Body of pancreas (tissue), 4 donors: ENCODE measurements at regions not wholly inside any gene's neighbourhood (a gene's known extent, or its start where the extent isn't known, plus 50 kb on each side); places are given as distances from the start of the nearest gene placed in this dataset.
A peak's percentile ranks its signal among the peaks of the same experiment; 100 is the strongest.
"Not testable (repeated sequence)": the region's sequence is repeated elsewhere in the genome, so short reads cannot be mapped to it uniquely, and the experiment has no call there.

Experiments
- ATAC-seq: fragments of 150-250 bp; one replicate; pipeline ENCODE4 v1.9.1; 2016
- DNase-seq, 4 donors: peaks; one replicate each; pipeline ENCODE4 v3.0.0-alpha.2; 2019
- H3K27ac ChIP-seq, 4 donors: fragments of 200-600 bp; sonication (generic); 1 replicate in 3 of 4; 2 replicates in 1 of 4; pipeline versions ENCODE4 v1.5.1 to v1.6.1; 2016 to 2019; ENCODE audit warnings: mild to moderate bottlenecking in 1 of 4, mixed read lengths in 1 of 4, moderate library complexity in 1 of 4
- H3K27me3 ChIP-seq, 2 donors: fragments of 200-600 bp; sonication (generic); one replicate each; pipeline ENCODE4 v1.6.0; 2016; ENCODE audit warnings: mild to moderate bottlenecking in 1 of 2
- H3K36me3 ChIP-seq, 2 donors: fragments of 200-600 bp; sonication (generic); replicated peaks in 1 of 2; 2 replicates each; pipeline ENCODE4 v1.5.1; 2016; ENCODE audit warnings: low read depth in 2 of 2; ENCODE audit not compliant: insufficient read depth in 1 of 2
- H3K4me1 ChIP-seq: fragments of 200-600 bp; sonication (generic); one replicate; pipeline ENCODE4 v1.6.0; 2016
- H3K4me3 ChIP-seq, 2 donors: fragments of 200-600 bp; sonication (generic); 1 replicate in 1 of 2; 2 replicates in 1 of 2; pipeline ENCODE4 v1.5.1; 2016 to 2019
- H3K9me3 ChIP-seq, 3 donors: fragments of 200-600 bp; sonication (generic); 1 replicate in 2 of 3; 2 replicates in 1 of 3; pipeline ENCODE4 v1.5.1; 2016
- POLR2A ChIP-seq, 3 donors: fragments of 450-650 bp; IDR thresholded peaks; one replicate each; pipeline ENCODE4 v1.6.1; 2016; ENCODE audit warnings: antibody characterized with exemption in 3 of 3, mild to moderate bottlenecking in 2 of 3
- WGBS, 2 donors: methylation state at CpG; one replicate each; pipeline ENCODE4 v1.1.5; 2017; 5-methylcytosine and 5-hydroxymethylcytosine counted together
- intact Hi-C: fragments of 100-400 bp; cut with DNase I; formaldehyde crosslinking; loops from one replicate; pipeline ENCODE4 v1.15.1; 2023
- TF ChIP-seq, protein P1 (sequence below), 7 experiments: fragments of 450-650 bp in 4 of 7; fragments of 200-600 bp in 3 of 7; sonication (generic) in 3 of 7; IDR thresholded peaks; one replicate each; pipeline ENCODE4 v1.5.1; 2016 to 2019; ENCODE audit warnings: antibody characterized with exemption in 7 of 7

DNA sequence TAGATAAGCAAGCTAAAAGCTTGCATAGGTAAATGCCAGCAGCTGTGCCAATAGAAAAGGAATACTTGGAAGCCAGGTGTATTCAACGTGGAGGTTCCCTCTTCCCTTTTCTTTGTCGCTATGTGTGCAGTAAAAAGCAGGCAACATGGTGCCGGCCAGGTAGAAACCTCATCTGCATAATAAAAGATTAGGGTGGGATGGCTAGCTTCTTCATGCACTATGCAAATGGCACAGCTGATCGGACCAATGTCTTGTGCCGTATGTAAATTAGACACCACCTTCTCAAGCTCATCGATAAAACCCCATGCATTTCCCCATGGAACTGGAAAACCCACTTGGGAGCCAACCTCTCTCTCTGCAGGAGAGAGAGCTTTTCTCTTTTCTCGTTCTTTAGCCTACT, 150.9 kb upstream of the FOXK1 start:
- TF ChIP-seq, protein P1, sequence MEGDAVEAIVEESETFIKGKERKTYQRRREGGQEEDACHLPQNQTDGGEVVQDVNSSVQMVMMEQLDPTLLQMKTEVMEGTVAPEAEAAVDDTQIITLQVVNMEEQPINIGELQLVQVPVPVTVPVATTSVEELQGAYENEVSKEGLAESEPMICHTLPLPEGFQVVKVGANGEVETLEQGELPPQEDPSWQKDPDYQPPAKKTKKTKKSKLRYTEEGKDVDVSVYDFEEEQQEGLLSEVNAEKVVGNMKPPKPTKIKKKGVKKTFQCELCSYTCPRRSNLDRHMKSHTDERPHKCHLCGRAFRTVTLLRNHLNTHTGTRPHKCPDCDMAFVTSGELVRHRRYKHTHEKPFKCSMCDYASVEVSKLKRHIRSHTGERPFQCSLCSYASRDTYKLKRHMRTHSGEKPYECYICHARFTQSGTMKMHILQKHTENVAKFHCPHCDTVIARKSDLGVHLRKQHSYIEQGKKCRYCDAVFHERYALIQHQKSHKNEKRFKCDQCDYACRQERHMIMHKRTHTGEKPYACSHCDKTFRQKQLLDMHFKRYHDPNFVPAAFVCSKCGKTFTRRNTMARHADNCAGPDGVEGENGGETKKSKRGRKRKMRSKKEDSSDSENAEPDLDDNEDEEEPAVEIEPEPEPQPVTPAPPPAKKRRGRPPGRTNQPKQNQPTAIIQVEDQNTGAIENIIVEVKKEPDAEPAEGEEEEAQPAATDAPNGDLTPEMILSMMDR (IDR thresholded peaks at IDR 0.05) = no peak
- TF ChIP-seq POLR2A (IDR thresholded peaks at IDR 0.05) = peak in 1 of 3 donors; percentile 7
- Histone ChIP-seq H3K36me3 (no peaks in the 10 kb centered on the region), H3K4me1 (peaks cover 4% of the 10 kb centered on the region), H3K9me3 (no peaks in the 10 kb centered on the region), H3K27ac (peak overlapping the region in 1 of 4 donors; percentile 10), H3K27me3 (peaks cover 0 to 4% of the 10 kb centered on the region in 2 donors), H3K4me3 (no peak overlapping the region)
- ATAC-seq = peak; percentile 18
- intact Hi-C loops = no loop called here
- peak in 2 of 4 donors; percentile 41 to 53 for DNase-seq
- 45% methylated on average over 7 of the region's 7 CpGs for WGBS, 2 donors

DNA sequence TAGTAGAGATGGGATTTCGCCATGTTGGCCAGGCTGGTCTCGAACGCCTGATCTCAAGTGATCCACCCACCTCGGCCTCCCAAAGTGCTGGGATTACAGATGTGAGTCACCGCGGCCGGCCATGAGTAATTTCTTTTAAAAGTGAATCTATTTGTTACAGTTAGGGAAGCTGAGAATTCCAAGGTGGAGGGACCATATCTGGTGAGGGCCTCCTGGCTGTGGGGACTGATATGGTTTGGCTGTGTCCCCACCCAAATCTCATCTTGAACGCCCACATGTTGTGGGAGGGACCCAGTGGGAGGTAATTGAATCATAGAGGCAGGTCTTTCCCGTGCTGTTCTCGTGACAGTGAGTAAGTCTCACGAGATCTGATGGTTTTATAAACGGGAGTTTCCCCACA, 148.8 kb upstream of the FOXK1 start:
- H3K4me1 ChIP-seq, H3K9me3 ChIP-seq, H3K27me3 ChIP-seq, DNase-seq, H3K36me3 ChIP-seq, H3K4me3 ChIP-seq, ATAC-seq, H3K27ac ChIP-seq, intact Hi-C loops: not testable (repeated sequence)
- 72 to 73% methylated on average over 9 to 12 of the region's 12 CpGs for WGBS, 2 donors

DNA sequence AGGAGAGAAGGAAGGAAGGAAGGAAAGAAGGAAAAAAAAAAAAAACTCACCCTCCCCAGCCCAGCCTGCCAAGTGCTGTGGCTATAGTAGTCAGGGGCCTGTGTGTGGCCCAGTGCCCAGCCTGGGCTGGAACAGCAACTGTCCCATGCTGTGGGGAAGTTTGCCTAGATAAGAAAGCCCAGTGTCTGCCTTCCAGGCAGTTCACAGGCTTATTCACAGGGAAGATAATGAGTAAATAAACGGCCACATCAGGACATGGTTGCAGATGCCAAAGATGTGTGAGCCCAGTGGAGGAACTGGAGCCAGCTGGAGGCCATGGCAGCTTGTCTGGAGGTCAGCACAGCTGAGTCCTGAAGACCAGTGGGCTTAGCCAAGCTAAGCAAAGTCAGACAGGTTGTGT, 132.4 kb upstream of the FOXK1 start:
- WGBS, 2 donors = 7 to 10% methylated on average over 1 of the region's 1 CpG
- ATAC-seq = peak; percentile 18
- peaks cover 0 to 11% (median 0%) of the 10 kb centered on the region in 3 donors for H3K9me3 ChIP-seq

DNA sequence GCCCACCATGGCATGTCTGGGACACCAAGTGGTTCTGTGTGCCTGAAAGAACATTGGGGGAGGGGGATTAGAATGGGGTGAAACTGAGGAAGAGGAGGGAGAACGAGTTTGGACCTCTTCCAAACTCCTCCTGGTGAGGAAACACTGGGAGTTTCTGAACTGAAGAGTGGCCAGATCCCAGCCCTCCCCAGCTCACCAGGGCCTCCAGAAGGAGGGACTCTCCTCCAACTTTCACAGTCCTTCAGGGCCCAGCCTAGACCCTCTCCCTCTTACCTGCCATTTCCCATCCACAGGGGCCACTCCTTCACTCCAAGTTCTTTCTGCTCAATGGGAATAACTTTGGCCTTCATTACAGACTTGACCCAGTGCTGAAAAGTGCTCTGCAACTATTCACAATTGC, 132.0 kb upstream of the FOXK1 start:
- Histone ChIP-seq H3K27me3 (no peaks in the 10 kb centered on the region), H3K36me3 (no peaks in the 10 kb centered on the region), H3K9me3 (peaks cover 0 to 11% (median 0%) of the 10 kb centered on the region in 3 donors), H3K4me3 (no peak overlapping the region), H3K4me1 (no peaks in the 10 kb centered on the region), H3K27ac (no peak overlapping the region)
- no peak for TF ChIP-seq POLR2A (IDR thresholded peaks at IDR 0.05)
- TF ChIP-seq, protein P1 (IDR thresholded peaks at IDR 0.05) = no peak
- intact Hi-C loops = no loop called here
- DNase-seq (no peak), ATAC-seq (no peak)
- WGBS, 2 donors = 11 to 38% methylated on average over 1 of the region's 1 CpG

More for the DNA sequence above, 132.4 kb upstream of the FOXK1 start:
- Histone ChIP-seq H3K27me3 (no peaks in the 10 kb centered on the region), H3K27ac (no peak overlapping the region), H3K4me3 (no peak overlapping the region), H3K36me3 (no peaks in the 10 kb centered on the region), H3K4me1 (no peaks in the 10 kb centered on the region)
- DNase-seq = peak in 3 of 4 donors; percentile 19 to 53 (median 27)
- TF ChIP-seq, protein P1 (IDR thresholded peaks at IDR 0.05) = no peak
- no peak for TF ChIP-seq POLR2A (IDR thresholded peaks at IDR 0.05)
- intact Hi-C loops = no loop called here

DNA sequence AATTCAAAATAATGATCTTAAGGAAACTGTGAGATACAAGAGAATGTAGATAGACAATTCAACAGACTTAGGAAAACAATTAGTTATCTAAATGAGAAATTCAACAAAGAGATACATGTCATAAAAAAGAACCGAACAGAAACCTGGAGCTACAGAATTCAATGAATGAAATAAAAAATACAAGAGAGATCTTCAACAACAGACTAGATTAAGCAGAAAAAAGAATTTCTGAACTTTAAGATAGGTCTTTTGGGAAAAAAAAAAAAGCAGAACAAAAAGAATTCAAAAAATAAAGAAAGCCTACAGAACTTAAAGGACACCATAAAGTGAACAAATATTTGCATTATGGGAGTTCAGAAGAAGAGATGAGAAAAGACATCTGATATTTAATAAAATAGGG, 129.1 kb upstream of the FOXK1 start:
- no peak for DNase-seq
- WGBS, 2 donors = 87 to 95% methylated on average over 1 of the region's 1 CpG
- H3K9me3 ChIP-seq = peaks cover 0 to 11% (median 0%) of the 10 kb centered on the region in 3 donors
- no peak for ATAC-seq
- H3K4me1 ChIP-seq = no peaks in the 10 kb centered on the region
- H3K27ac ChIP-seq = no peak overlapping the region
- intact Hi-C loops = no loop called here
- TF ChIP-seq, protein P1 (IDR thresholded peaks at IDR 0.05) = no peak
- no peak for TF ChIP-seq POLR2A (IDR thresholded peaks at IDR 0.05)
- H3K36me3 ChIP-seq = no peaks in the 10 kb centered on the region
- no peak overlapping the region for H3K4me3 ChIP-seq
- H3K27me3 ChIP-seq = no peaks in the 10 kb centered on the region
